GM18867 (cell line): ENCODE measurements at regions not wholly inside any gene's neighbourhood (a gene's known extent, or its start where the extent isn't known, plus 50 kb on each side); places are given as distances from the start of the nearest gene placed in this dataset.
"Not testable (repeated sequence)": the region's sequence is repeated elsewhere in the genome, so short reads cannot be mapped to it uniquely, and the experiment has no call there.

Experiments
- ATAC-seq: cut with Tn5 transposase; IDR thresholded peaks from one replicate; pipeline ENCODE4 v1.9.1; 2021; ENCODE audit warnings: mild to moderate bottlenecking, moderate library complexity; ENCODE audit not compliant: unreplicated experiment

GRCh38 chrX:151042842-151043241 is 59.7 kb downstream of the HMGB3 start:
- no peak for ATAC-seq

- not testable (repeated sequence) for ATAC-seq
Measured at GRCh38 chrX:151066373-151066772, 83.2 kb downstream of the HMGB3 start.

GRCh38 chrX:151073767-151074166 is 90.6 kb downstream of the HMGB3 start:
- ATAC-seq = no peak

GRCh38 chrX:151081016-151081415 is 95.4 kb upstream of the GPR50 start:
- ATAC-seq = no peak

- ATAC-seq = peak; percentile 94
Measured at GRCh38 chrX:151082077-151082948, 94.1 kb upstream of the GPR50 start.

GRCh38 chrX:151084454-151084853 is 91.9 kb upstream of the GPR50 start:
- no peak for ATAC-seq

- no peak for ATAC-seq
Measured at GRCh38 chrX:151085207-151085606, 91.2 kb upstream of the GPR50 start.

GRCh38 chrX:151088221-151088620 is 88.2 kb upstream of the GPR50 start:
- ATAC-seq = no peak

- no peak for ATAC-seq
Measured at GRCh38 chrX:151099001-151099400, 77.4 kb upstream of the GPR50 start.

- ATAC-seq = no peak
Measured at GRCh38 chrX:151100799-151101198, 75.6 kb upstream of the GPR50 start.

GRCh38 chrX:151113200-151113599 is 63.2 kb upstream of the GPR50 start:
- not testable (repeated sequence) for ATAC-seq
